GM21717 (cell line): ENCODE measurements at regions not wholly inside any gene's neighbourhood (a gene's known extent, or its start where the extent isn't known, plus 50 kb on each side); places are given as distances from the start of the nearest gene placed in this dataset.

ENCODE experiments used
- ATAC-seq: cut with Tn5 transposase; IDR thresholded peaks from one replicate; pipeline ENCODE4 v1.9.1; 2021; ENCODE audit warnings: mild to moderate bottlenecking, moderate library complexity; ENCODE audit not compliant: unreplicated experiment

GRCh38 chr4:155077452-155078229 lies 130.8 kb upstream of the NPY2R start:
- no peak for ATAC-seq

GRCh38 chr4:155079871-155080270 lies 128.6 kb upstream of the NPY2R start:
- ATAC-seq = no peak

- ATAC-seq = no peak
Measured at GRCh38 chr4:155081222-155081621, 127.2 kb upstream of the NPY2R start.

GRCh38 chr4:155085843-155086530 lies 122.4 kb upstream of the NPY2R start:
- no peak for ATAC-seq

GRCh38 chr4:155094201-155094820 lies 114.1 kb upstream of the NPY2R start:
- no peak for ATAC-seq

GRCh38 chr4:155099231-155099630 lies 109.2 kb upstream of the NPY2R start:
- ATAC-seq = no peak

GRCh38 chr4:155106629-155107028 lies 101.8 kb upstream of the NPY2R start:
- no peak for ATAC-seq

GRCh38 chr4:155107059-155107458 lies 101.4 kb upstream of the NPY2R start:
- ATAC-seq = no peak

- no peak for ATAC-seq
Measured at GRCh38 chr4:155114790-155115189, 93.6 kb upstream of the NPY2R start.

- no peak for ATAC-seq
Measured at GRCh38 chr4:155119006-155119405, 89.4 kb upstream of the NPY2R start.

- no peak for ATAC-seq
Measured at GRCh38 chr4:155120536-155120935, 87.9 kb upstream of the NPY2R start.

- ATAC-seq = no peak
Measured at GRCh38 chr4:155122382-155122781, 86.1 kb upstream of the NPY2R start.

- no peak for ATAC-seq
Measured at GRCh38 chr4:155134136-155134535, 74.3 kb upstream of the NPY2R start.

GRCh38 chr4:155140889-155141288 lies 67.5 kb upstream of the NPY2R start:
- ATAC-seq = no peak

- ATAC-seq = no peak
Measured at GRCh38 chr4:155143512-155143911, 64.9 kb upstream of the NPY2R start.
